HL-60/S4 (cell line): ENCODE measurements at regions not wholly inside any gene's neighbourhood (a gene's known extent, or its start where the extent isn't known, plus 50 kb on each side); places are given as distances from the start of the nearest gene placed in this dataset.
"Not testable (repeated sequence)": the region's sequence is repeated elsewhere in the genome, so short reads cannot be mapped to it uniquely, and the experiment has no call there.

Experiments used
- in situ Hi-C: fragments of 300-500 bp; cut with MboI; formaldehyde crosslinking; loops from 2 replicates; pipeline ENCODE4 v1.14.3; 2022; ENCODE audit warnings: low sequenced_read_pairs

DNA sequence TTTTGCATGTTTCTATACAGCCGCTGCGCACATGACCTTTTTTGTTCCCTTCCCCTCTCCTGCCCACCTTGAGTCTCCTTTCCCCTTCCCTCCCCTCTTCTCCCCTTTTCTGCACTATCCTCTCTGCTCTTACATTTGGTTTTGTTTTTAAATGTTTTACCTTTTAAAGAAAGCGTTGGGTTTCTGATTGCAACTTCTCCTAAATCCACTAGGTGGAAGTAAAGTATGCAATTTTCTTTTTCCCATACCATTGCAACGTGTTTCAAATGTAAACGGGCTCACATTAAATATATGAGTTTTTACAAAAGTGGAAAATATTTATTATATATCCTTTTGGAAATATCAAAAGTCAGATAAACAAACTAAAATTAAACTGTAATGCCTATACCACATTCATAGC lies 500.9 kb downstream of the DIRAS2 start:
- in situ Hi-C loops, result loop anchor here (10.0 to 25.0 kb wide), 3 partner anchors 96 to 733 kb away; no protein-coding TSS in a partner anchor

DNA sequence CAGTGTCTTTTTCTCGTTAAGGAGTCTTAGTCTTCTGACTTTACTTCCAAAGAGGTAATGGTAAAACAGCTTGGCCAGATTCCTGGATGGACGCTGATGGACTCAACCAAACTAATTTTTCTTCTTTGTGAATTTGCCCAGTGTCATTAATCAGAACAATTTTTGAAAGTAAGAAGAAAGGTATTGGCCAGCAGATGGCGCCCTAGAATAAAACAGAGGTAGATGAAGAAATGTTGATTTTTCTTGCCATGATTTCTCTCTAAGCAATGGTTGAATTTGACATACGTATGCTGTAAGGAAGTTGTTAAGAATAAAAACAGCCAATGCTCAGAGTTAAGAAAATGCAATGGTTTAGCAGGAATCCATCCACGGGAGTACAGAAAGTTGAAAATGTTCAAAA lies 500.0 kb downstream of the DIRAS2 start:
- in situ Hi-C loops, result loop anchor here (10.0 to 25.0 kb wide), 3 partner anchors 95 to 732 kb away; no protein-coding TSS in a partner anchor

GRCh38 chr9:90147426-90147825 lies 495.2 kb downstream of the DIRAS2 start:
- in situ Hi-C loops, result loop anchor here (10.0 to 25.0 kb wide), 3 partner anchors 90 to 727 kb away; no protein-coding TSS in a partner anchor

GRCh38 chr9:90156318-90156717 lies 486.3 kb downstream of the DIRAS2 start:
- in situ Hi-C loops, result no loop called here

GRCh38 chr9:90162326-90162725 lies 480.3 kb downstream of the DIRAS2 start:
- in situ Hi-C loops, result no loop called here

- in situ Hi-C loops, result no loop called here
Observed at GRCh38 chr9:90162819-90163218, 479.8 kb downstream of the DIRAS2 start.

GRCh38 chr9:90165281-90165680 lies 477.3 kb downstream of the DIRAS2 start:
- in situ Hi-C loops, result no loop called here

DNA sequence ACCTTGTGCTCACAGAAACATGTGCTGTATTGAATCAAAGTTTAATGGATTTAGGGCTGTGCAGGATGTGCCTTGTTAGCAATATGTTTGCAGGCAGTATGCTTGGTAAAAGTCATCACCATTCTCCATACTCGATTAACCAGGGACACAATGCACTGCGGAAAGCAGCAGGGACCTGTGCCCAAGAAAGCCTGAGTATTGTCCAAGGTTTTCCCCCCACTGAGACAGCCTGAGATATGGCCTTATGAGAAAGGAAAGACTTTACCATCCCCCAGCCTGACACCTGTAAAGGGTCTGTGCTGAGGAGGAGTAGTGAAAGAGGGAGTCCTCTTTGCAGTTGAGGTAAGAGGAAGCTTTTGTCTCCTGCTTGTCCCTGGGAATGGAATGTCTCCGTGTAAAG lies 476.2 kb downstream of the DIRAS2 start:
- in situ Hi-C loops, result not testable (repeated sequence)

- in situ Hi-C loops, result no loop called here
Observed at GRCh38 chr9:90167914-90168313, 474.7 kb downstream of the DIRAS2 start.

- in situ Hi-C loops, result no loop called here
Observed at GRCh38 chr9:90169490-90169889, 473.1 kb downstream of the DIRAS2 start.

DNA sequence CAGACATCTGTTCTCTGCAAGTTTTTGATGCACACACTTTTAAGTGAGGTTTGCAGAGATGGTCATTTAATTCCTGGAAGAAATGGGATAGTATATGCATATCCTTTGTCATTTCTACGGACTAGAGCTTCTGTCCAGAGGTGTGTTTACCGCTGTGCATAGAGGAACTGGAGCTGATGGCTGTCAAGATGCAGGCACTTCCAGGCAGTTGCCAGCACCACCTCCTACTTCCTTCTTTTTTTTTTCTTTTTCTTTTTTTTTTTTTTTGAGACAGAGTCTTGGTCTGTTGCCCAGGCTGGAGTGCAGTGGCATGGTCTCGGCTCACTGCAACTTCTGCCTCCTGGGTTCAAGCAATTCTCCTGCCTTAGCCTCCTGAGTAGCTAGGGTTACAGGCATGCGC lies 468.7 kb downstream of the DIRAS2 start:
- in situ Hi-C loops, result not testable (repeated sequence)

DNA sequence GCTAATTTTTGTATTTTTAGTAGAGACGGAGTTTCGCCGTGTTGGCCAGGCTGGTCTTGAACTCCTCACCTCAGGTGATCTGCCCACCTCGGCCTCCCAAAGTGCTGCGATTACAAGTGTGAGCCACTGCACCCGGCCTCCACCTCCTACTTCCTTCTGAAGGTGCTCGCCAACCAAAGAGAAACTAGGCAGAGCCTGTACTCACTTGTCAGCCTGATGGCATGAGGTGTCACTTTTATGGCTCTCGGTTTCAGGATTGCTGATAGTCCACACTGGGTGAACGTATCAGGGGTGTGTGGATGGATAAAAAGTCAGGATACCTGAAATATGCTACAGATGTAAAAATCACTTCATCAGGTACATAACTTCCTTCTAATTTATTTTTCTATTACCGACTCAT lies 468.3 kb downstream of the DIRAS2 start:
- in situ Hi-C loops, result not testable (repeated sequence)

- in situ Hi-C loops, result no loop called here
Observed at GRCh38 chr9:90175257-90175656, 467.4 kb downstream of the DIRAS2 start.

- in situ Hi-C loops, result no loop called here
Observed at GRCh38 chr9:90175865-90176264, 466.8 kb downstream of the DIRAS2 start.

GRCh38 chr9:90176901-90177300 lies 465.7 kb downstream of the DIRAS2 start:
- in situ Hi-C loops, result no loop called here

- in situ Hi-C loops, result no loop called here
Observed at GRCh38 chr9:90180381-90180780, 462.2 kb downstream of the DIRAS2 start.

DNA sequence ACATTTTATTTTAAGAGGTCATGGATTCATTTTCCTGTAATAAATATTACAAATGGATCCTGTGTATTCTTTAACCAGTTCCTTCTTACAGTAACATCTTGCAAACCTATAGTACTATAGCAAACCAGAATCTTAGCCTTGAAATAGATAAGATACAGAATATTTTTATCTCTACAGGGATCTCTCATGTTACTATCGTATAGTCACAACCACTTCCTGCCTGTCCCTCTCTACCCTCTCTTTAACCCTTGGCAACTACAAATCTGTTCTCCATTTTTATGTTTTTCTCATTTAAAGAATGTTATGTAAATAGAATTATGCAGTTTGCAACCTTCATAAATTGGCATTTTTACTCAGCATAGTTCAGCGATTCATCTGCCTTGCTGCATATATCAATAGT lies 454.0 kb downstream of the DIRAS2 start:
- in situ Hi-C loops, result no loop called here

- in situ Hi-C loops, result no loop called here
Observed at GRCh38 chr9:90189306-90189705, 453.3 kb downstream of the DIRAS2 start.

DNA sequence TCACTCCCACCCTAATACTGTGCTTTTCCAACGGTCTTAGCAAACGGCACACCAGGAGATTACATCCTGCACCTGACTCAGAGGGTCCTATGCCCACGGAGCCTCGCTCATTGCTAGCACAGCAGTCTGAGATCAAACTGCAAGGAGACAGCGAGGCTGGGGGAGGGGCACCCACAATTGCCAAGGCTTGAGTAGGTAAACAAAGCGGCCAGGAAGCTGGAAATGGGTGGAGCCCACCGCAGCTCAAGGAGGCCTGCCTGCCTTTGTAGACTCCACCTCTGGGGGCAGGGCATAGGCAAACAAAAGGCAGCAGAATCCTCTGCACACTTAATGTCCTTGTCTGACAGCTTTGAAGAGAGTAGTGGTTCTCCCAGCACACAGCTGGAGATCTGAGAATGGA lies 450.2 kb downstream of the DIRAS2 start:
- in situ Hi-C loops, result not testable (repeated sequence)

- in situ Hi-C loops, result no loop called here
Observed at GRCh38 chr9:90198956-90199355, 443.7 kb downstream of the DIRAS2 start.

DNA sequence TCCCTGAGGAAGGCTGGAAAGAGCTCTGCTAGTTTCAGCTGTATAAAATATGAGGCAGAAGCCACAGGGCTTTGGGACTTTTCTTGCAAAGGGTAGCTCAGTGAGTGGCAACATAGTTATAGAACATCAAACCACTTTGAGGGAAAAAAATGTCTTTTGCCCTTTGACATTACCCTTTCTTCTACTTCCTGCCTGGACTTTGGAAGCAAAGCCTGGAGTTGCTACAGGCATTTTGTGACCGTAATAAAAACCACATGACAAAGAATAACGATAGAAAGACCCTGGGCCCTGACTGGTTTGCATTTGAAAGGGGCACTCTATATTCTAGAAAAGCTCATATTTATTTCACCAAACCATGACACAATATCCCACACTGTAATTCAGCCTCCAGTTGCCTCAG lies 440.9 kb downstream of the DIRAS2 start:
- in situ Hi-C loops, result loop anchor here (25.0 kb wide), 1 partner anchor 661 kb away; no protein-coding TSS in a partner anchor

DNA sequence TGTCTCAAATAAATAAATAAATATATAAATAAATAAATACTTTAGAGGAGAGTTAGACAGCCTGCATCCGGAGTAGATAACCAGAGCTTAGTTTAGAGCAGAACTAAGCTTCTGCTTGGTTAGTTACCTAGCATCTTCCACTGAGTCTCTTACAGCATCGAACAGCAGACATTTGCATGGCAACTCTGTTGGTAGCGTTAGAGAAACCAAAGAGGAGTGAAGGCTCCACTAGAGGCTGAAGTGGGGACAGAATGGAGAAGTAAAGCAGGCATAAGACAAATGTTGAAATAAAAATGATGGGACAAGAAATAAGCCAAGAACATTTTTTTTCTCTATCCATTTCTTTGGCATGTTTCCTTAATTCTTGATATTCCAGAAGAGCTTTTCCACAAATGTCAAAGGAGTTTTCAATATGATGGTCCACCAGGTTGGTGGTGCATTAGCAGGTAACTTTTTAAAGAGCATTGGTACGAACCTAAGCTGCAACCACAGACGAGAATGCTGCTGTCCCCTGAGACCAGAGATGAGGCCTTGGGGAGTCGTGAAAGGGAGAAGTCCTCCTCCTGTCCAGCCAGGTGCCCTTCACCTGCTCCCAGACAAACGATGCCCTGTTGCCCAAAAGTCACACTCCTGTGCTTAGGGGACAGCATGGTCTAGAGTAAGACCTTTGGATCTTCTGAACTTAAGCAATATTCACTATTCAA lies 438.3 kb downstream of the DIRAS2 start:
- in situ Hi-C loops, result loop anchor here (25.0 kb wide), 1 partner anchor 658 kb away; no protein-coding TSS in a partner anchor

DNA sequence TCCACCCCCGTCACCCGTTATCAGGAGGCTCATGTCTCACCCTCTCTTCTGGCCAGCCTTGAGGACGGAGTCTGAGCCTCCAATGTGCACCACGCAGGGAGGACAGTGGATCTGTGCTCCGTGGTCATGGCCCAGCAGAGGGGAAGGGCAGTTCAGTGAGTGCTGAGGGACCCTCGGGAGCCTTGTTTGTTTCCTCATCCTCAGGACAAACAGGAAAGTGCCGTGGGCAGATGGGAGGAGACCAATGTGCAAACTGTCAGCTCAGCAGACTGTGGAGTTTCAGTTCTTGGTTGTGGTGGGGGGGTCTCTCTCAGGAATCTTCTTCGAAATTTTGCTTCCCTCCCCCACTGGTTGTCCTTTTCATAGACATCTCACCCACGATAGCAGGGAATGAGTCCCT lies 429.6 kb downstream of the DIRAS2 start:
- in situ Hi-C loops, result loop anchor here (25.0 kb wide), 1 partner anchor 649 kb away; no protein-coding TSS in a partner anchor
